Trophoblast cell (in vitro differentiated cells and primary cell): ENCODE measurements at regions not wholly inside any gene's neighbourhood (a gene's known extent, or its start where the extent isn't known, plus 50 kb on each side); places are given as distances from the start of the nearest gene placed in this dataset.
"Not testable (repeated sequence)": the region's sequence is repeated elsewhere in the genome, so short reads cannot be mapped to it uniquely, and the experiment has no call there.

Experiments
- DNase-seq, 2 donors: peaks; one replicate each; pipeline ENCODE4 v3.0.0-alpha.2; 2016
- H2AFZ ChIP-seq: 2 replicates; pipeline ENCODE4 v1.6.1; 2013; ENCODE audit warnings: low read length, moderate library complexity, mild to moderate bottlenecking; ENCODE audit not compliant: insufficient read depth, poor library complexity
- H2AK5ac ChIP-seq: 2 replicates; pipeline ENCODE4 v1.6.1; 2013; ENCODE audit warnings: mild to moderate bottlenecking, low read length
- H2BK120ac ChIP-seq: 2 replicates; pipeline ENCODE4 v1.6.1; 2013; ENCODE audit warnings: low read length, mild to moderate bottlenecking, moderate library complexity; ENCODE audit not compliant: insufficient read depth, poor library complexity
- H2BK12ac ChIP-seq: 2 replicates; pipeline ENCODE4 v1.6.1; 2013; ENCODE audit warnings: mild to moderate bottlenecking, low read length, moderate library complexity
- H2BK5ac ChIP-seq: 2 replicates; pipeline ENCODE4 v1.6.1; 2013; ENCODE audit warnings: low read length, low read depth, moderate library complexity, mild to moderate bottlenecking; ENCODE audit not compliant: poor library complexity
- H3K14ac ChIP-seq: 2 replicates; pipeline ENCODE4 v1.6.1; 2013; ENCODE audit warnings: mild to moderate bottlenecking, low read length
- H3K18ac ChIP-seq: 2 replicates; pipeline ENCODE4 v1.6.1; 2013; ENCODE audit warnings: mild to moderate bottlenecking, low read length
- H3K23ac ChIP-seq: 2 replicates; pipeline ENCODE4 v1.6.1; 2013; ENCODE audit warnings: low read length
- H3K27ac ChIP-seq: 2 replicates; pipeline ENCODE4 v1.5.1; 2013; ENCODE audit warnings: low read depth, mild to moderate bottlenecking, inconsistent platforms, low read length, moderate library complexity
- H3K27me3 ChIP-seq: 2 replicates; pipeline ENCODE4 v1.6.1; 2013; ENCODE audit warnings: inconsistent platforms, mild to moderate bottlenecking, low read length, moderate library complexity; ENCODE audit not compliant: insufficient read depth
- H3K36me3 ChIP-seq, 2 experiments: 1 replicate in 1 of 2; 2 replicates in 1 of 2; pipeline ENCODE4 v1.6.1; 2013; ENCODE audit warnings: low read length in 2 of 2, mild to moderate bottlenecking in 2 of 2, moderate library complexity in 1 of 2; ENCODE audit not compliant: insufficient read depth in 2 of 2, control insufficient read depth in 1 of 2
- H3K4ac ChIP-seq: 2 replicates; pipeline ENCODE4 v1.6.1; 2013; ENCODE audit warnings: low read depth, mild to moderate bottlenecking, low read length, moderate library complexity
- H3K4me1 ChIP-seq, 2 experiments: 1 replicate in 1 of 2; 2 replicates in 1 of 2; pipeline ENCODE4 v1.6.1; 2013; ENCODE audit warnings: low read length in 2 of 2, mild to moderate bottlenecking in 2 of 2, moderate library complexity in 1 of 2; ENCODE audit not compliant: insufficient read depth in 2 of 2, control insufficient read depth in 1 of 2
- H3K4me2 ChIP-seq: 2 replicates; pipeline ENCODE4 v1.6.1; 2013; ENCODE audit warnings: inconsistent platforms, mild to moderate bottlenecking, low read length, moderate library complexity
- H3K4me3 ChIP-seq: 2 replicates; pipeline ENCODE4 v1.5.1; 2013; ENCODE audit warnings: mild to moderate bottlenecking, low read depth, low read length, inconsistent platforms
- H3K79me1 ChIP-seq: one replicate; pipeline ENCODE4 v1.6.1; 2013; ENCODE audit warnings: low read length
- H3K79me2 ChIP-seq: 2 replicates; pipeline ENCODE4 v1.6.1; 2013; ENCODE audit warnings: low read length, mild to moderate bottlenecking; ENCODE audit not compliant: control insufficient read depth, insufficient read depth, poor library complexity
- H3K9ac ChIP-seq: 2 replicates; pipeline ENCODE4 v1.6.1; 2013; ENCODE audit warnings: mild to moderate bottlenecking, low read length
- H3K9me3 ChIP-seq: 2 replicates; pipeline ENCODE4 v1.6.1; 2013; ENCODE audit warnings: low read depth, mild to moderate bottlenecking, control low read depth, inconsistent platforms, low read length; ENCODE audit not compliant: insufficient read depth
- H4K12ac ChIP-seq: 2 replicates; pipeline ENCODE4 v1.6.1; 2013; ENCODE audit warnings: low read depth, mild to moderate bottlenecking, low read length, moderate library complexity
- H4K8ac ChIP-seq: 2 replicates; pipeline ENCODE4 v1.6.1; 2013; ENCODE audit warnings: low read depth, mild to moderate bottlenecking, low read length, moderate library complexity
- H4K91ac ChIP-seq: one replicate; pipeline ENCODE4 v1.6.1; 2013; ENCODE audit warnings: low read depth, mild to moderate bottlenecking, low read length, moderate library complexity
- WGBS: extraction: QIAGEN DNeasy Blood & Tissue Kit; methylation state at CpG from one replicate; pipeline ENCODE4 v1.1.7; 2013; ENCODE audit warnings: missing lambda C conversion rate; ENCODE audit not compliant: insufficient read length, insufficient coverage; ENCODE audit errors: extremely low coverage; 5-methylcytosine and 5-hydroxymethylcytosine counted together

DNA sequence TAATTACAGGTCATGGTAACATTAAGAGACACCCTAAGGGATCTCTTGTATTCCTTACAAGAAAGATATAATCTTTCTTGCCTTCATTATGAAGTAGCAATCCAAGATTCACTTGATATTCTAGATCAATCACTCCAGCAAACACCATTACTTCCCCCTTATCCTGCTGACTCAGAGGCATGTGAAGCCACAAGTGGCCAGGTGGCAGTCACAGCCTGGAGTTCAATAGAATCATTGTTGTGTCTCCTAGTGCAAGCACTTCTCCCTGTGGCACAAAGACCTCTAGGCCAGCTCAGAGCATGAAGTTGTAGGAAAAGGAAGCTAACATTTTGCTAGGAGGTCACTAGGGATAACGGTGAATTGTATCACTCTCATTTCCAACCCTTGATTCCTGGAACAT is 864.3 kb upstream of the ATXN8OS start:
- no peak overlapping the region for H3K9ac ChIP-seq
- no peak overlapping the region for H3K4ac ChIP-seq
- H4K91ac ChIP-seq = no peak overlapping the region
- no peak overlapping the region for H3K27ac ChIP-seq
- no peak overlapping the region for H2BK12ac ChIP-seq
- H3K36me3 ChIP-seq = no peaks in the 10 kb centered on the region
- H3K23ac ChIP-seq = no peak overlapping the region
- H3K27me3 ChIP-seq = no peaks in the 10 kb centered on the region
- no peak overlapping the region for H2BK120ac ChIP-seq
- no peak overlapping the region for H4K8ac ChIP-seq
- no peak overlapping the region for H2BK5ac ChIP-seq
- no peak overlapping the region for H3K4me3 ChIP-seq
- no peak overlapping the region for H3K4me2 ChIP-seq
- no peak overlapping the region for H4K12ac ChIP-seq
- WGBS = no CpG with 5 or more reads among the region's 1 CpG
- H3K14ac ChIP-seq = no peak overlapping the region
- no peak overlapping the region for H3K18ac ChIP-seq
- no peak overlapping the region for H2AK5ac ChIP-seq
- DNase-seq = no peak
- H3K9me3 ChIP-seq = no peaks in the 10 kb centered on the region
- H3K79me1 ChIP-seq = no peaks in the 10 kb centered on the region
- no peaks in the 10 kb centered on the region for H3K79me2 ChIP-seq
- H3K4me1 ChIP-seq = no peaks in the 10 kb centered on the region
- H2AFZ ChIP-seq = no peak overlapping the region

DNA sequence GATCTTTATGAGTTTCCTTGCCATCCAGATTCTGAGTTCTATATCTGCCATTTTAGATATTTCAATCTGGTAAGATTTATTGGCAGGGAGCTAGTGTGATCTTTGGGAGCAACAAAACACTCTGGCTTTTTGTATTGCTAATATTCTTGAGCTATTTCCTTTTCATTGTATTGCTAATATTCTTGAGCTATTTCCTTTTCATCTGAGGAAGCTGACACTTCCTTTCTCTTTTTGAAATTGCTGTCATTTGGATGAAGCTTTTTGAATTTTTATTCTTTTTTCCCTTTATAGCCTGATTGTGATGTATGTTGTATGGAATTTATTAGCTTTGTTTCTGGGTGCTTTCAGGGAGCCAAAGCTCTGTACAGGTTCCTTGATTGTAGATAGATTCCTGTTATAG is 873.5 kb upstream of the ATXN8OS start:
- H3K18ac ChIP-seq = no peak overlapping the region
- no peak overlapping the region for H3K9ac ChIP-seq
- no peak overlapping the region for H3K14ac ChIP-seq

GRCh38 chr13:69226427-69226826 is 881.2 kb upstream of the ATXN8OS start:
- Histone ChIP-seq H3K4me1 (no peaks in the 10 kb centered on the region), H2AFZ (no peak overlapping the region), H3K4me3 (no peak overlapping the region), H3K36me3 (no peaks in the 10 kb centered on the region), H3K23ac (no peak overlapping the region), H2BK5ac (no peak overlapping the region), H3K27me3 (no peaks in the 10 kb centered on the region), H2AK5ac (no peak overlapping the region), H4K12ac (no peak overlapping the region), H3K18ac (no peak overlapping the region), H3K9ac (no peak overlapping the region), H4K8ac (no peak overlapping the region), H3K9me3 (no peaks in the 10 kb centered on the region), H3K14ac (no peak overlapping the region), H3K4ac (no peak overlapping the region), H3K27ac (no peak overlapping the region), H2BK120ac (no peak overlapping the region), H4K91ac (no peak overlapping the region), H3K79me1 (no peaks in the 10 kb centered on the region), H2BK12ac (no peak overlapping the region), H3K4me2 (no peak overlapping the region), H3K79me2 (no peaks in the 10 kb centered on the region)
- no peak for DNase-seq
- WGBS = no CpG with 5 or more reads among the region's 2 CpGs

More for the DNA sequence above, 873.5 kb upstream of the ATXN8OS start:
- Histone ChIP-seq H3K4me3 (no peak overlapping the region), H3K4ac (no peak overlapping the region), H3K27ac (no peak overlapping the region), H4K91ac (no peak overlapping the region), H3K4me2 (no peak overlapping the region), H2AFZ (no peak overlapping the region), H3K9me3 (no peaks in the 10 kb centered on the region), H2BK5ac (no peak overlapping the region), H3K23ac (no peak overlapping the region), H2AK5ac (no peak overlapping the region), H3K36me3 (no peaks in the 10 kb centered on the region), H3K27me3 (no peaks in the 10 kb centered on the region), H3K4me1 (no peaks in the 10 kb centered on the region), H4K12ac (no peak overlapping the region), H4K8ac (no peak overlapping the region), H2BK12ac (no peak overlapping the region), H3K79me2 (no peaks in the 10 kb centered on the region), H2BK120ac (no peak overlapping the region), H3K79me1 (no peaks in the 10 kb centered on the region)
- no peak for DNase-seq

DNA sequence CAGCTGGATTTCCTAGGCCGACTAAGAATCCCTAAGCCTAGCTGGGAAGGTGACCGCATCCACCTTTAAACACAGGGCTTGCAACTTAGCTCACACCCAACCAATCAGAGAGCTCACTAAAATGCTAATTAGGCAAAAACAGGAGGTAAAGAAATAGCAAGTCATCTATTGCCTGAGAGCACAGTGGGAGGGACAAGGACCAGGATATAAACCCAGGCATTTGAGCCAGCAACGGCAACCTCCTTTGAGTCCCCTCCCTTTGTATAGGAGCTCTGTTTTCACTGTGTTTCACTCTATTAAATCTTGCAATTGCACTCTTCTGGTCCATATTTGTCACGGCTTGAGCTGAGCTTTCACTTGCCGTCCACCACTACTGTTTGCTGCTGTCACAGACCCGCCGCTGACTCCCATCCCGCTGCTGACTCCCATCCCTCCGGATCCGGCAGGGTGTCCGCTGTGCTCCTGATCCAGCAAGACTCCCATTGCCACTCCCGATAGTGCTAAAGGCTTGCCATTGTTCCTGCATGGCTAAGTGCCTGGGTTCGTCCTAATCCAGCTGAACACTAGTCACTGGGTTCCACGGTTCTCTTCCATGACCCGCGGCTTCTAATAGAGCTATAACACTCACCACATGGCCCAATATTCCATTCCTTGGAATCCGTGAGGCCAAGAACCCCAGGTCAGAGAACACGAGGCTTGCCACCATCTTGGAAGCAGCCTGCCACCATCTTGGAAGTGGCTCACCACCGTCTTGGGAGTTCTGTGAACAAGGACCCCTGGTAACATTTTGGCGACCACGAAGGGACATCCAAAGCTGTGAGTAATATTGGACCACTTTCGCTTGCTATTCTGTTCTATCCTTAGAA is 885.8 kb upstream of the ATXN8OS start:
- H3K9ac ChIP-seq, H3K27me3 ChIP-seq, H3K79me1 ChIP-seq, DNase-seq, H3K23ac ChIP-seq, H4K12ac ChIP-seq, H4K91ac ChIP-seq, H3K36me3 ChIP-seq, H3K14ac ChIP-seq, H4K8ac ChIP-seq, H2AFZ ChIP-seq, H3K4me3 ChIP-seq, H2BK5ac ChIP-seq, H3K18ac ChIP-seq, H3K4me1 ChIP-seq, H3K4ac ChIP-seq, H3K4me2 ChIP-seq, H3K79me2 ChIP-seq, H2AK5ac ChIP-seq, H2BK12ac ChIP-seq, H2BK120ac ChIP-seq, H3K27ac ChIP-seq, H3K9me3 ChIP-seq: not testable (repeated sequence)
- WGBS = no CpG with 5 or more reads among the region's 22 CpGs
